BLaER1 (cell line): ENCODE measurements at regions not wholly inside any gene's neighbourhood (a gene's known extent, or its start where the extent isn't known, plus 50 kb on each side); places are given as distances from the start of the nearest gene placed in this dataset.

Source experiments
- H3K27ac ChIP-seq: shearing (Covaris generic); formaldehyde crosslinking; 2 replicates; pipeline ENCODE4 v1.8.1; 2022
- H3K27me3 ChIP-seq: shearing (Covaris generic); formaldehyde crosslinking; 2 replicates; pipeline ENCODE4 v1.8.1; 2022
- H3K36me3 ChIP-seq: shearing (Covaris generic); formaldehyde crosslinking; 2 replicates; pipeline ENCODE4 v1.8.1; 2022
- H3K4me1 ChIP-seq: shearing (Covaris generic); formaldehyde crosslinking; 2 replicates; pipeline ENCODE4 v1.8.1; 2022
- H3K4me2 ChIP-seq: shearing (Covaris generic); formaldehyde crosslinking; 2 replicates; pipeline ENCODE4 v1.8.1; 2022
- H3K4me3 ChIP-seq: shearing (Covaris generic); formaldehyde crosslinking; 2 replicates; pipeline ENCODE4 v1.8.1; 2022
- H3K9ac ChIP-seq: shearing (Covaris generic); formaldehyde crosslinking; 2 replicates; pipeline ENCODE4 v1.8.1; 2022
- H3K9me3 ChIP-seq: shearing (Covaris generic); formaldehyde crosslinking; 2 replicates; pipeline ENCODE4 v1.8.1; 2022
- H4K20me1 ChIP-seq: shearing (Covaris generic); formaldehyde crosslinking; 2 replicates; pipeline ENCODE4 v1.8.1; 2022
- Cebpa-rat ChIP-seq: shearing (Covaris generic); IDR thresholded peaks from 2 replicates; pipeline ENCODE4 v1.8.1; 2022

GRCh38 chr1:30406996-30407864, 316.2 kb downstream of the MATN1 start:
- TF ChIP-seq Cebpa-rat = no peak
- Histone ChIP-seq H4K20me1 (peaks cover 7% of the 10 kb centered on the region; the same call in 1 of the 2 replicates), H3K4me1 (peaks cover 66% of the 10 kb centered on the region), H3K4me2 (no peak overlapping the region), H3K9ac (no peak overlapping the region), H3K27me3 (no peaks in the 10 kb centered on the region), H3K36me3 (no peaks in the 10 kb centered on the region), H3K27ac (no peak overlapping the region), H3K9me3 (no peaks in the 10 kb centered on the region), H3K4me3 (no peak overlapping the region)

GRCh38 chr1:30405631-30406212, 317.7 kb downstream of the MATN1 start:
- no peaks in the 10 kb centered on the region for H3K27me3 ChIP-seq
- H3K4me2 ChIP-seq = no peak overlapping the region
- peaks cover 7% of the 10 kb centered on the region; the same call in 1 of the 2 replicates for H4K20me1 ChIP-seq
- peaks cover 62% of the 10 kb centered on the region for H3K4me1 ChIP-seq
- H3K36me3 ChIP-seq = no peaks in the 10 kb centered on the region
- H3K9ac ChIP-seq = no peak overlapping the region
- H3K9me3 ChIP-seq = no peaks in the 10 kb centered on the region
- TF ChIP-seq Cebpa-rat = no peak
- no peak overlapping the region for H3K4me3 ChIP-seq
- H3K27ac ChIP-seq = no peak overlapping the region

DNA sequence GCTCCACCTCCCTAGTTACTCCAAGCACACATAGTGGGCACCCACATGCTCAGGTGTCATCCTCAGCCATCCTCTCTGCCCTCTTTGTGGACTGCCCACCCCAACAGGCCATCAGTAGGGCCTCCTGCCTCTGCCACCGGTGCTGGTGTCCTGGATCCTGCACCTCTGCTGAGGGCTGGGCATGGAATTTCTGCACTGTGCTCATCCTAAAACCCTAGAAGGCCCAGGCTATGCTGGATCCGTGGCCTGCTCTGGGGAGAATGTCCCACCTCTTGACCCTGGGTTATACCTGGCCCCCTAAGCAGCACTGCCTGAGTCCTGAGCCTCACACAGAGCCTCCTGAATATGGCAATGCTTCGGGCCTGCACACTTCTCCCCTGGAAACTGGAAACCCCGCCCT, 318.3 kb downstream of the MATN1 start:
- Histone ChIP-seq H3K4me1 (peaks cover 56% of the 10 kb centered on the region), H3K27me3 (no peaks in the 10 kb centered on the region), H3K9me3 (no peaks in the 10 kb centered on the region), H3K4me2 (peak overlapping the region; percentile 74; the same call in 1 of the 2 replicates), H3K27ac (no peak overlapping the region), H4K20me1 (peaks cover 7% of the 10 kb centered on the region; the same call in 1 of the 2 replicates), H3K9ac (no peak overlapping the region), H3K36me3 (no peaks in the 10 kb centered on the region), H3K4me3 (no peak overlapping the region)
- TF ChIP-seq Cebpa-rat = no peak

DNA sequence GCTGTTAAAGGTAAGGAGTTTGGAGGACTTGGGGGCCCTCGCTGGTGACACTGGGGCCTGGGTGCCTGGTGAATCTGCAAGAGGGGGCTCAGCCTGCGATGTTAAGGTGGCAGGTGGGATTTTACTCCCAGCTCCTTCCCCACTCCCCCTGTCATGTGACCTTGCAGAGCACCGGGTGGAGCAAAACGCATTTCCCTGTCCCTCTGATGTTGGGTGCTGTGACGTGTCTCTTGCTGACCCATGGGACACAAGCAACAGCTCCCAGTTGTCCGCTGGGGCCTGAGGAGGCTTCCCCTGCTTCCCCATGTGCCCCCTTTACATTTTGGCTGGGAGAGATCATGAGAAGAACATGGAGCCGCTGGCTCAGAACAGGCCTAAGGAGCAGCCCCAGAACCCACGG, 319.0 kb downstream of the MATN1 start:
- Histone ChIP-seq H3K27ac (no peak overlapping the region), H3K9me3 (no peaks in the 10 kb centered on the region), H3K4me1 (peaks cover 48% of the 10 kb centered on the region), H3K9ac (peak overlapping the region; percentile 60), H3K4me2 (peak overlapping the region; percentile 74), H3K27me3 (no peaks in the 10 kb centered on the region), H4K20me1 (peaks cover 7% of the 10 kb centered on the region; the same call in 1 of the 2 replicates), H3K36me3 (no peaks in the 10 kb centered on the region), H3K4me3 (no peak overlapping the region)
- TF ChIP-seq Cebpa-rat = no peak

GRCh38 chr1:30403726-30404125, 319.7 kb downstream of the MATN1 start:
- Histone ChIP-seq H3K27me3 (no peaks in the 10 kb centered on the region), H3K36me3 (no peaks in the 10 kb centered on the region), H3K27ac (no peak overlapping the region), H3K4me2 (peak overlapping the region; percentile 74), H3K4me1 (peaks cover 42% of the 10 kb centered on the region), H3K9ac (peak overlapping the region; percentile 60), H4K20me1 (peaks cover 7% of the 10 kb centered on the region; the same call in 1 of the 2 replicates), H3K9me3 (no peaks in the 10 kb centered on the region), H3K4me3 (no peak overlapping the region)
- TF ChIP-seq Cebpa-rat = no peak

- Histone ChIP-seq H3K27ac (no peak overlapping the region), H3K4me3 (no peak overlapping the region), H3K9me3 (no peaks in the 10 kb centered on the region), H4K20me1 (peaks cover 7% of the 10 kb centered on the region; the same call in 1 of the 2 replicates), H3K36me3 (no peaks in the 10 kb centered on the region), H3K9ac (no peak overlapping the region), H3K4me1 (peaks cover 38% of the 10 kb centered on the region), H3K27me3 (no peaks in the 10 kb centered on the region), H3K4me2 (peak overlapping the region; percentile 74)
- TF ChIP-seq Cebpa-rat = no peak
Measured at GRCh38 chr1:30403061-30403645, 320.2 kb downstream of the MATN1 start.

DNA sequence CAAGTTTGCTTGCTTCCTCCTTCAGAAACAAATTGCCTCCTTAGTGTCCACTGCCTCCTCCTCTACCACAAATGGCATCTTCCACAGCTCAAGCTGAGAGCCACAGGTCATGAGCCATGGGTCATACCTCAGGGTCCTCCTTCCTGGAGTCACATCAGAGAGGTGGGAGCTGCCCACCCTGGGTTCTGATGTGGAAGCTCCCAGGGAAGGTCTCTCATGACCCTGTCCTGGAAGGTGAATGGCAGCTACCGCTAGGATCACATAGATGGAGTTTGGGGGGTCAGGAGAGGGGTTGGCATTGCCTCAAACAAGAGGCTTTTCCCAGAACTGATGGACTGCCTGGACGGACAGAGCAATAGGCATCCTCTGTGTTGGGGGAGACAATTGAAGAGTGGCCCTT, 321.4 kb downstream of the MATN1 start:
- H3K9me3 ChIP-seq = no peaks in the 10 kb centered on the region
- no peaks in the 10 kb centered on the region for H3K36me3 ChIP-seq
- H3K27me3 ChIP-seq = no peaks in the 10 kb centered on the region
- no peak for TF ChIP-seq Cebpa-rat
- H3K27ac ChIP-seq = no peak overlapping the region
- H3K4me3 ChIP-seq = no peak overlapping the region
- H3K4me1 ChIP-seq = peaks cover 33% of the 10 kb centered on the region
- peaks cover 7% of the 10 kb centered on the region; the same call in 1 of the 2 replicates for H4K20me1 ChIP-seq
- peak overlapping the region; percentile 29 for H3K4me2 ChIP-seq
- H3K9ac ChIP-seq = no peak overlapping the region

DNA sequence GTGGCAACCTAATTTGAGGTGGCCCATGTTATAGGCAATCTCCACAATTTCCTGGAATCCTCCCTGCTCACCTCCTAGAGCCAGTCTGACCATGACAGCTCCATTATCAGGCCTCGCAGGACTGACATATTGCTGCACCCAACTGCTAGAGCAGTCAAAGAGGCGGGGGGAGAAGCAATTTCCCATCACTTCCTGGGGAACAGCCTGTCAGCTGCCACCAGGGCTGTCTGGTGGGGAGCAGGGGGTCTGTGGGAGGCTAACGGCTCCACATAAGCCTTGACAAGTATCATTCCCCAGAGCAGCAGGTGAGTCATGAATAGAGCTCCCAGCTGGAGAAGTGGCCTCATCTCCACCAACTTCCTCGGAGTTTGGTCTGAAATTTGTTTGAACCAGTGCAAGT, 322.9 kb downstream of the MATN1 start:
- Histone ChIP-seq H3K36me3 (no peaks in the 10 kb centered on the region), H3K4me3 (no peak overlapping the region), H3K4me1 (peaks cover 33% of the 10 kb centered on the region), H3K4me2 (no peak overlapping the region), H3K9ac (no peak overlapping the region), H3K27ac (no peak overlapping the region), H3K27me3 (no peaks in the 10 kb centered on the region), H3K9me3 (no peaks in the 10 kb centered on the region), H4K20me1 (peaks cover 7% of the 10 kb centered on the region; the same call in 1 of the 2 replicates)
- no peak for TF ChIP-seq Cebpa-rat

DNA sequence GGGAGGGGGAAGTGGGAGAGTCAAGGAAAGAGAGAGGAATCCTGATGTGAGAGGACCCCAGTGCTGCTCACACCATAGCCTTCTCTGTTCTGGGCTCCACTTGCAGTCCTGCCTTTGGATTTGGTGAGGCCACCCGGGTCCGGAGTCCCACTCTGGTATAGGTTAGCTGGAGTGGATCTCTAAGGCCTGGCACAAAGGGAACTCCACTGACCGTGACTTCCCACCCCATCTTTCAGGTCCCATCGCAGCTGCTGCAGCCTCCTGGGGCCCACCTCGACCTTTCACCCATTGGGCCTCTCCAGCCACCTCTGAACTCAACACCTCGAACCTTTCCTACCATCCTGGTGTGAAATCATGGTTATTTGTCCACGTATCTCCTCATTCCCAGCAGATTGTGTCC, 324.4 kb downstream of the MATN1 start:
- Histone ChIP-seq H3K9ac (no peak overlapping the region), H3K36me3 (no peaks in the 10 kb centered on the region), H3K4me1 (peaks cover 24% of the 10 kb centered on the region), H3K27ac (no peak overlapping the region), H3K4me2 (no peak overlapping the region), H4K20me1 (0 out of 2 replicates have a peak, but pooled peaks cover 1% of the 10 kb centered on the region), H3K27me3 (no peaks in the 10 kb centered on the region), H3K9me3 (no peaks in the 10 kb centered on the region), H3K4me3 (no peak overlapping the region)
- no peak for TF ChIP-seq Cebpa-rat

DNA sequence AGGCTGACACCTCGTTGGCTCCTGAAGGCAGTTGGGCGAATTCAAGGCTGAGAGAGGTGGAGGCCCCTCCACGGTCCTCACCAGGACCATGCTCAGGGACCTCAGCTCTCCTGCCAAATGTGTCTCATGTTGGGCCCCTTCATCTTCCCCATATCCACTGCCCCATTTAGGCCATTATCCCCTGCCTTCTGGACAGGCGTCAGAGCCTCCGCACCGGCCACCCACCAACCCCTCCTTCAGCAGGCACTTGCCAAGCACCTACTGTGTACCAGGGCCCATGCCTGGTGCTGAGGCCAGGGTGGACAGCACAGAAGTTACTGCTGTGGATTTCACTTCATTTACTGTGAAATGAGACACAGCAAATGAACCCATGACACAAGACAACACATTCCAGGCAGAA, 325.8 kb downstream of the MATN1 start:
- Histone ChIP-seq H3K9me3 (peaks cover 3% of the 10 kb centered on the region; the same call in 1 of the 2 replicates), H3K9ac (no peak overlapping the region), H3K4me1 (peaks cover 12% of the 10 kb centered on the region; the same call in 1 of the 2 replicates), H3K27ac (no peak overlapping the region), H4K20me1 (no peaks in the 10 kb centered on the region), H3K4me2 (no peak overlapping the region), H3K27me3 (no peaks in the 10 kb centered on the region), H3K4me3 (no peak overlapping the region), H3K36me3 (no peaks in the 10 kb centered on the region)
- TF ChIP-seq Cebpa-rat = no peak
